ENCODE measurements at regions not wholly inside any gene's neighbourhood (a gene's known extent, or its start where the extent isn't known, plus 50 kb on each side); places are given as distances from the start of the nearest gene placed in this dataset.

DNA sequence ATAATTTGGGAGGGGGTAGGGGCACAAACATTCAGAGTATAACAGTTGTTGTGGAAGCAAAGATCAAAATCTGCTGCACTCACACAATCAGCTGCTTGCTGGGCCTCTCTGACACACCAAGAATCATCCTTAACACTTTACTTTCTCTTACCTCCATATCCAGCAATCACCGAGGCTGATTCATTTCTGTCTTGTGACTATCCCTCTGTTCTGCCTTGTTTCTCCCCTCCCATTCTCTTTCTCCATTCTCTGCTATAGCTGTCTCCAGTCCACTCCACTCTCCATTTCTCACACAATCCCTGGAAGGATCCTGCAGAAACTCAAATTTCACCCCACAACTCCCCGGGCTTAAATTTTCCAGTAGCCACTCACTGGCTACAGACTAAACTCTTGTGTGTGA is 91.8 kb upstream of the NGF start:
- H3K27ac ChIP-seq, result no peak overlapping the region

DNA sequence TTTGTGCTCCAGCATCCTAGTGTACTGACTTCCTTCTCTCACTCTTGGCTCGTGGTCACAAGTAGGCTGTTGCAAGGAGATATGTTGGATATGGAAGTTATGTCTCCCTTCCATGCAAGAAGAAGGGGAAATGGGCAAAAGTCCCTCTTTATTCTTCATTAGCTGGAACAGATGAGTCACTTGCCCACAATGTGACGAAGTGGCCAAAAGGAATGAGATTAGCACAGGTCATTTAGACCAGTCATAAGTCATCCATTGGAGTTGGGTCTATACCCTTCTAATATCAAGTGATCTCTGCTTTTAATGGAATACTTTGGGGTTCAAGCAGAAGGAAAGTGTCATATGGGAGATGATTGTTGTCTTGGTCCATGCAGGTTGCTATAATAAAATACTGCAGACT is 91.2 kb upstream of the NGF start:
- TF ChIP-seq CTCF (conservative IDR thresholded peaks at IDR 0.05), result no peak
- TF ChIP-seq ZFX (IDR thresholded peaks at IDR 0.05), result no peak
- H3K27ac ChIP-seq, result no peak overlapping the region

More for the DNA sequence above, 91.8 kb upstream of the NGF start:
- no peak for TF ChIP-seq ZFX (IDR thresholded peaks at IDR 0.05)
- no peak for TF ChIP-seq CTCF (conservative IDR thresholded peaks at IDR 0.05)

DNA sequence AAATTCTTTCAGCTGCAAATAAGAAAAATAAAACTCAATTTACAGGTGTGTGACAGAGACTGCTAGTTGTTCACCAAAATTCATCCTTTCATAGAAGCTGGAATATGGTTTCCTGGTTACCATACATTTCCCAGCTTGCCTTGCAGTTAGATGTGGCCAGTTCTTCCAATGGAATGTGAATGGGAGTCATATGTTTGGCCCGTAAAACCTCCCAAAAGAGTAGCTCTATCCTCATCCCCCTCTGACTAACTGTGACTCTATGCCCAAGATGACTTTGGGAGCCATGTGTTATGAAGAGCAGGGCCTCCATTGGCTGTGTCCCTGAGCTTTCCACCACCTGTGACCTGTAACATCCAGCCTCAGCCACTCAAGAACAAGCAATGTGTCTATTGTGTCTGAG is 90.6 kb upstream of the NGF start:
- H3K27ac ChIP-seq, result no peak overlapping the region
- TF ChIP-seq ZFX (IDR thresholded peaks at IDR 0.05), result no peak
- TF ChIP-seq CTCF (conservative IDR thresholded peaks at IDR 0.05), result no peak

DNA sequence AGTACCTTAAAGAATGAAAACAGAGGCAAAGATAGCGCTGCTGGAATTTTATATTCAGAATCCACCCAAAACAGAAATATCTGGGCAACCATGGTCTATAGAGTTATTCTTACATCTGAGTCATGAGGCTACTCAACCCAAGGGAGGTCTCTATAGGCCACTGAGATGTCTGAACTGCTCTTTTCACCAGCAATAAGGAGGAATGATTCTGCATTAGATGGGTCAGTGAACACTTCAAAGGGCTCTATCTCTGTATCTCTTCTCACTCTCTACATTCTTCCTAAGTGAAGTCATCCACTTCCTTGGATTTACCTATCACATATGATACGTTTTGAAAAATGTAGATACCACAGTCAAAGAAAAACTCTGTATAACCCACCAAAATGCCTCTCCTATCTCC is 90.2 kb upstream of the NGF start:
- no peak for TF ChIP-seq CTCF (conservative IDR thresholded peaks at IDR 0.05)
- TF ChIP-seq ZFX (IDR thresholded peaks at IDR 0.05), result no peak
- H3K27ac ChIP-seq, result no peak overlapping the region

DNA sequence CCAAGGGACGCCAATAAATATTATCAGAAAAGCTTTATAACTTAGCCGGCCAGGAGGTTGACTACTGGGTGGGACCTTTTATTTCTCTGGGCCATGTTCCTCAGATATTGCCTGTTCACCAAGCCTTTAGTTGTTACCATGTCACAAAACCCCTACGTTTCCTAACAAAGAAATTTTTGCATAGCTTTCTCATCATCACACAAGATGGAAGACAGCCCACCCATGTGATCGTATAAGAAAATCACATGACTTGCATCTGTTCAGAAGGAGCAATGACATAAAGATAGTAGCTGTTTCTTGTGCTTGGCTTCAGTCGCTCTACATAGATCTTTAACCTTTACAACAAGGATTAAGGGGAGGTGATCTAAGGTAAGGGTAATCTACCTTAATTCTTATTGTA is 88.9 kb upstream of the NGF start:
- H3K27ac ChIP-seq, result no peak overlapping the region
- TF ChIP-seq CTCF (conservative IDR thresholded peaks at IDR 0.05), result no peak
- TF ChIP-seq ZFX (IDR thresholded peaks at IDR 0.05), result no peak

GRCh38 chr1:115426231-115426771 is 88.3 kb upstream of the NGF start:
- no peak overlapping the region for H3K27ac ChIP-seq
- TF ChIP-seq CTCF (conservative IDR thresholded peaks at IDR 0.05) (no peak), ZFX (IDR thresholded peaks at IDR 0.05) (no peak)

GRCh38 chr1:115425442-115425841 is 87.4 kb upstream of the NGF start:
- no peak for TF ChIP-seq ZFX (IDR thresholded peaks at IDR 0.05)
- TF ChIP-seq CTCF (conservative IDR thresholded peaks at IDR 0.05), result no peak
- H3K27ac ChIP-seq, result no peak overlapping the region

Measured in C4-2B (cell line).